OCI-LY1 (cell line): ENCODE measurements at regions not wholly inside any gene's neighbourhood (a gene's known extent, or its start where the extent isn't known, plus 50 kb on each side); places are given as distances from the start of the nearest gene placed in this dataset.

ENCODE experiments used
- CTCF ChIP-seq: fragments of 200-600 bp; sonication (generic), shearing (Covaris generic); IDR thresholded peaks from 2 replicates; pipeline ENCODE4 v1.5.1; 2017; ENCODE audit warnings: mild to moderate bottlenecking, antibody characterized with exemption, low read length, moderate library complexity, mixed read lengths
- EZH2 ChIP-seq: fragments of 200-600 bp; sonication (generic), shearing (Covaris generic); IDR thresholded peaks from 2 replicates; pipeline ENCODE4 v1.8.0; 2017; ENCODE audit warnings: borderline replicate concordance, mixed run types, mild to moderate bottlenecking, antibody characterized with exemption, low read length, moderate library complexity, mixed read lengths

- TF ChIP-seq CTCF = no peak
- TF ChIP-seq EZH2 = no peak
Measured at GRCh38 chr4:77415689-77416088, 189.9 kb upstream of the CXCL13 start.
